NCI-H1436 treated with DMSO at 0.1 percent for 48 hours (cell line): ENCODE measurements at regions not wholly inside any gene's neighbourhood (a gene's known extent, or its start where the extent isn't known, plus 50 kb on each side); places are given as distances from the start of the nearest gene placed in this dataset.

Experiments
- DNase-seq: peaks from one replicate; lab custom pipeline; 2025; lab: John Stamatoyannopoulos, UW

GRCh38 chr18:68342039-68342659, 372.8 kb downstream of the TMX3 start:
- DNase-seq: no peak

DNA sequence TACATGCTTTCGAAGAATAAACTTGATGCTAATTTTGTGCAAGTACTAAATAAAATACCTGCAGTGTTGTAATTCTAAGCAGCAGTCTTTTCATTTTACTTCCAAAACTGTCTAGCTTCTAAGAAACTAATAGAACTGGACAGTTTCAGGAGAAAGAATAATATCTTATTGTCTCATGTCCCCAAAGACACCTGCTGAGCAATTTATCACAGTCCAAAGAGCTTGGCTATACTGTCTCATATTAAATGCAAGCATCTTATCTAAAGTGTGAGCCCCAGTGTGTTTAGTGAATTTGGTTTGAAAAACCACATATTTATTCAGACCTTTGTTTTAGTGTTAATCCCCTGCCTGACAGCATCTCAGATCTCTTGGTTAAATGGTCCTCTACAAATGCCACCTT, 374.3 kb downstream of the TMX3 start:
- DNase-seq: no peak

GRCh38 chr18:68330658-68331057, 384.2 kb downstream of the TMX3 start:
- no peak for DNase-seq

- no peak for DNase-seq
Measured at GRCh38 chr18:68323921-68324320, 391.0 kb downstream of the TMX3 start.

GRCh38 chr18:68316636-68317035, 398.3 kb downstream of the TMX3 start:
- DNase-seq: no peak

DNA sequence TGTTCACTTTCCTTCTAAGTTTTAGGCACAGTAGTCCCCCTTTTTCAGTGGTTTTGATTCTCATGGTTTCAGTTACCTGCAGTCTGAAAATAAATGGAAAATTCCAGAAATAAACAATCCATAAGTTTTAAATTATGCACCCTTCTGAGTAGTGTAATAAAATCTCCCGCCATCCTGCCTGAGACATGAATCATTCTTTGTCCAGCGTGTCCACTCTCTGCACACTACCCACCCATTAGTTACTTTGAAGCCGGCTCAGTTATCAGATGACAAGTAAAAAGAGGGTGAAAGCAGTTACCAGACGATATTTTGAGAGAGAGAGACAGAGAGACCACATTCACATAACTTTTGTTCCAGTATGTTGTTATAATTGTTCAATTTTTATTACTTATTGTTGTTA, 400.5 kb downstream of the TMX3 start:
- no peak for DNase-seq

- no peak for DNase-seq
Measured at GRCh38 chr18:68301441-68301840, 413.5 kb downstream of the TMX3 start.

DNA sequence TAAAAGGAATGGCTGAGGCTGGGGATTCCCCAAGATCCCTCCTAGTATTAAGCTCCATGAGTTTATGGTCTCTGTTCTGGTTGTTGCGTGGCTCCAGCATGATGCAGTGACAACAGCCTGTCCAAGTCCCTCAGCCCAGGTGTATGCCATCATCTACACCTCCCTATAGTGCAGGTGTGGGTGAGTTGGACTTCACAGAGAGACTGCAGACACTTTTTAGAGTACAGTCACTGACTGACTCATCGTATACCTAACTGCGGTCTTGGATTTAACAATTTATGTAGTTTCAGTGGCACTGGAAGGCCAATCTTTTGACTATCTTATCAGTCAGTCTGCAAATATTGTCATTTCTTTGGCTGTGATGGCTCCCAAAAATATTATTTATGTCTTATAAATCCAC, 415.0 kb downstream of the TMX3 start:
- DNase-seq: no peak

- no peak for DNase-seq
Measured at GRCh38 chr18:68298330-68298729, 416.6 kb downstream of the TMX3 start.

GRCh38 chr18:68288408-68288807, 426.5 kb downstream of the TMX3 start:
- DNase-seq: no peak

- no peak for DNase-seq
Measured at GRCh38 chr18:68284236-68284780, 430.6 kb downstream of the TMX3 start.

GRCh38 chr18:68283834-68284233, 431.1 kb downstream of the TMX3 start:
- no peak for DNase-seq

- DNase-seq: no peak
Measured at GRCh38 chr18:68282232-68282631, 432.7 kb downstream of the TMX3 start.

DNA sequence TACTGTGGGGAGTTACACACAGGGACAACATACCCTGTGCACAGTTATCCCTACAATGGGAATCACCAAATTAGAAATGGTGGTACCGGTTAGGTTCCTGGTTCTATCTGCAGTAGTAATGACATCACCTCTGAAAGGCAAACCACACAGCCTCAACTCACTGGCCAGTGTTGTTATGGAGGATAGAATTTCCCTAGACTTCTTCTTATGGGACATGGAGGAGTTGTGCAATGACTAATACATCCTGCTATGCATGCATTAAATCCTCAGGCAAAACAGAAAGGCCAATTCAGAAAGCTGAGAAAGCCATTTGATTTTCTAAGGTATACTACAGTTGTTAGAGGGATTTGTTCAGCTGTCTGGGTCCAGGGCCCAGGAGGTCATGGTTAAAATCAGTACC, 439.3 kb downstream of the TMX3 start:
- DNase-seq: no peak

DNA sequence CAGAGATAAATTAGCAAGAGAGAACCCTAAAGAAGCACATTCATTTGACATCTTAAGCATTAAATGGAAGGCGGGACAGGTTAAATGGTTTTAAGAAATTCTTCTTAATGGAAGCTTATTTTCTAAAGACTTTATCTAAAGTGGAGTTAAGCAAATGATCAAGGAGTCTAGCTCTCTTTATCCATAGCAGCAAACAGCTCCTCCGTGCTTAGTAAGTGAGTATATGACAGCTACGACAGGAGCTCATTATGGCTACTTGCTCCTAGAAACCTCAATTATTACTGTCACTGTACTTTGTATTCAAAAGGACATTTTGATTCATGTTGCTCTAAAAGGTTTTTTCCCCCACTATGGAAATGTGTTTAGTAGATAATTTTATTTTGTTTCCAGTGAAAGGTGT, 444.9 kb downstream of the TMX3 start:
- no peak for DNase-seq

- DNase-seq: no peak
Measured at GRCh38 chr18:68267583-68267982, 447.3 kb downstream of the TMX3 start.

GRCh38 chr18:68263481-68263880, 451.4 kb downstream of the TMX3 start:
- no peak for DNase-seq

DNA sequence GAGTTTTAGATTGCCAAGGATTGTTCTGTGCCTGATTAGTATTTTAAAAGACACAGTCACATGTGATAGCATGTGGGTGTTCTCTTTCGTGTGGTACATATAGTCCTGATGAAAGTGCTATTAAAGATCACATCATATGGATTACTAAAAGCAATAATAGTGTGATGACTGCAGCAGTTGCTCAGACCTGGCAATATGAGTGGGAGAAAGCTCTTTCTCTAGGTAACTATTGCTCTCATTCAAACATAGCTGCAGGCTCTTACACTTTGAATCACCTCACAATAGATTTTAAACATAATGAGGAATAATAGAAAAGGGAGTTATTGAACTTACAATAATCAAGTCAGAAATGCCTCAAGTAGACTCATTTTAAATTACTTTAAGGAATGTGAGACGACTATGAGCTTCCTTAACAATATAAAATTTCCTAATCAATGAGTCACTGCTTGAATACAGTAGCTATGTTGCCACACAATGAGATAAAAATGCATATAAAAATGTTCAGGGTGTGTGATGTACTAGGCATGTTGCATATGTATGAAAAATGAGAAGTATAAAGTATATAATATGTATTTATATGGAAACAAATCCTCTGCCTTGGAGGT, 452.1 kb downstream of the TMX3 start:
- DNase-seq: no peak

DNA sequence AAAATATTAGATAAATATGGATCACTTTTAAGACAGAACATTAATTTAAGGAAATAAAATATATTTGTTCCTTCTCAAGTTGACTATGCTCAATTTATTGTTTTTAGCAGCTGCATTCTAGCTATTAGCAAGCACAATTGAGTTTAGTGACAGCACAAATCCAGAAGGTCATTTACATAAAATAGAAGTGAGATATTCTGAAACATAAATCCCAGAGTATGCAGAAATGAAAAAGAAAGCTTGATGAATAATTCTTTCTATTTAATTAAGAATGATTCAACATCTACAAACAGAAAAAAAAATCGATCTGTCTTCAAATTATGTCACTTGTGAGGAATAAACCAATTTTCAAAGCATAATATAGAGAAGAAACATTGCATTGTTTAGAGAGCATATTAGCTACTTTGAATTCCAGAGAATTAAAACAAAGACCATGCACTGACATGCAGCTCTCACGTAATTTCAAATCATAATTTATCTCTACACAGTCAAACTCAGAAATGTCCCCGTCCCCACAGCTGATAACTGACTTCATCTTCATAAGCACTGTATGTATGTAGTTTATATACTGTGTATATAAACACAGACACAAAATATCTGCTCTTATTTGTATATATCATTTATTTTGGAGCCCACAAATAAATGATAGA, 458.4 kb downstream of the TMX3 start:
- no peak for DNase-seq

GRCh38 chr18:68244786-68245185, 470.1 kb downstream of the TMX3 start:
- no peak for DNase-seq

DNA sequence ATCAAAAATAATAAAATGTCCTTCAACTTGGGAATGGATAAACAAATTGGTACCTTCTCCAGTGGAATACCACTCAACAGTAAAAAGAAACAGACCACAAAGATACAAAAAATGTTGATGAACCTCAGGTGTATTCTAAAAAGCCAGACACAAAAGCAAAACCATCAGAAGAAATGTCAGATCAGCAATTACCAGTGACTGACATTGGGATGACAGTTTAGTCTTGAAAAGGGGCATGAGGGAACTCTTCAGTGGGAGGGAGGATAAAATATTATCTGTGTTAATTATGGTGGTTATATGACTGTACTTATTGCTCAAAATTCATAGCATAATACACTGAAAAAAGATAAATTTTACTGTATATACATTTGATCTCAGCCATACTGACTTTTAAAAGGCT, 473.0 kb downstream of the TMX3 start:
- DNase-seq: no peak

GRCh38 chr18:68234676-68235075, 480.2 kb downstream of the TMX3 start:
- no peak for DNase-seq

- DNase-seq: no peak
Measured at GRCh38 chr18:68234131-68234530, 480.8 kb downstream of the TMX3 start.
